Stimulated activated CD4-positive, alpha-beta T cell treated with anti-CD3 and anti-CD28 coated beads, Interleukin-15, amount 100 ng/mL, for 24 hours (primary cell): ENCODE measurements at regions not wholly inside any gene's neighbourhood (a gene's known extent, or its start where the extent isn't known, plus 50 kb on each side); places are given as distances from the start of the nearest gene placed in this dataset.

ENCODE experiments used
- DNase-seq: peaks from one replicate; pipeline ENCODE4 v3.0.0-alpha.2; 2020

- DNase-seq, result no peak
Measured at GRCh38 chr6:44561060-44561623, 173.6 kb downstream of the CDC5L start.

DNA sequence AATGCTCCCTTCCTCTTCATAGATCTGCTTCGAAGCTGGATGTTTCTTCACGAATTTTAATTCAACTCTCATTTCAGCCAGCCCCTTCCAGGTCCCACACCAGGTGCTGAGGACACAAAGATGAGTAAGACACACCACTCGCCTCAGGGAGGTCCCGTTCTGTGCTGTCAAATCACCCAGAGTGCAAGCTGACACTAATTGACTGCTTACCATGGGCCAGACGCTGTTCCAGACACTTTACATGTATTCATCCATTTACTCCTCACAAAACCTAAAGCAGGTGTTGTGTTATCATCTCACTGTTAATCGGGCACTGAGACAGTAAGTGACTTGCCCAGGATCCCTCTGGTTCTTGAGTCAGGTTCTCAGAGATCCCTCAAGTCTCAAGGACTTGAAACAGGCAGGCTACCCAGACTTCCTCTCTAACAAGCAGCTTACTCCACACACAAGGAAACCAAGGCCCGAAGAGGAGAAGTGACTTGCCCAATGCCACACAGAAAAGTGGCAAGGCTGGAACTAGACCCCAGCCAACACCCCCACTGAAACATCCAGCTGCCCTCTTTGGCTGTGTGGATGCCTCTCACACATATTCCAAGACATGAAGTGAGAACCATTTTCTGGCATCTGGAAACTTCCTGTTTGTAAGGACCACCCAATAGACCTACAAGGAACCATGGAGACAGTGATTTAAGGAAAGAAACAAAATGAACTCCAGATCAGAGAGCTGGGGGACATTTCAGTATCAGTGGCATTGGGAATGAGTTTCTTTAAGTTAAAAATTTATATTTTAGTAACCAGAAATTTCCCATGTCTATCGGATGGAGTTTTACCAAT, 174.5 kb downstream of the CDC5L start:
- no peak for DNase-seq

GRCh38 chr6:44563397-44563796, 175.9 kb downstream of the CDC5L start:
- DNase-seq, result peak; percentile 7

DNA sequence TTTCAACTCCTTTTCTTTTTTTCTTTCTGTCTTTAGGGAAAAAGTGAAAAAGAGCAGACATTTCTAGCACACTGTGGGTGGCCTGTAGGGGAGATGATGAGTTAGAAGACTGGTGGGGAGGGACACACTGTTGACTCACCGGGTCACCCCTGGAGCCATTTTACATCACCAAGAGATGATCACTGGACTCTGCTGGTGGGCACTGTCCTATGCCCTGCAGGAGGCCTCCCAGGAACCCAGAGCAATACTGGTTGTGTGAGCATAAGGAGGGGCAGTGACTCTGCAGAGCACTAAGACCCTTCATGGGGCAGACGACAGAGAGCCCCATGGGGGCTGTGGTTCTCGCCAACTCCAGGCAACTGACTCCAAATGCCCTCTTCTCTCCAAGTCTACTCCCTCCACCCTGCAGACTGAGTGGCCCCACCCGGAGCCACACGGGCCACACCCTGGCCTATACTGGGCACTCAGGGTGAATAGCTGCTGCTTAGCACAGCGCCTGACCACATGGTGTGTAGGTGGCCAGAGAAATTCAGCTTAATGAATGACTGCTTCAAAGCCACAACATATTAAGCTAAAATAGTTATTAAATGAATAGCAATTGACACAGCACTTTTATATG, 177.5 kb downstream of the CDC5L start:
- no peak for DNase-seq

GRCh38 chr6:44567406-44567805, 179.9 kb downstream of the CDC5L start:
- no peak for DNase-seq

DNA sequence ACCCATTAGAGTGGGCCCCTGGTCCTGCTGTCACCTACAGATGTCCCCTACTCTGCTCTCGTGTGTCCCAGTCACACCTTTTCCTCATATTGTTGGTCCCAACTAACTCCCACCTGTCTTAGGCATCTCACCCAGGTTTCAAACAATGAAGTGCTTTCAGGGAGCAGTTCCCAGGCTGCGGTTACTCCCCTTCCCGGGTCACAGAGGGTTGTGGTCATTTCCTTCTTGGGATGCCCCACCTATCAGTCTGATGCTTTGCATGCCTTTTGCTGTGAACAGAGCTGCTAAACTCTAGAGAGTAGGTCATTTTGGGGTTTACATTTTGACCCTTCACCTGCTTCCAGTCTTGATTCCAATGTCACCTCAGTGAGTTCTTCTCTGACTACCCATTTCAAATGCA, 181.6 kb downstream of the CDC5L start:
- no peak for DNase-seq

- no peak for DNase-seq
Measured at GRCh38 chr6:44569931-44570385, 182.5 kb downstream of the CDC5L start.

GRCh38 chr6:44571510-44571909, 184.0 kb downstream of the CDC5L start:
- DNase-seq, result no peak

DNA sequence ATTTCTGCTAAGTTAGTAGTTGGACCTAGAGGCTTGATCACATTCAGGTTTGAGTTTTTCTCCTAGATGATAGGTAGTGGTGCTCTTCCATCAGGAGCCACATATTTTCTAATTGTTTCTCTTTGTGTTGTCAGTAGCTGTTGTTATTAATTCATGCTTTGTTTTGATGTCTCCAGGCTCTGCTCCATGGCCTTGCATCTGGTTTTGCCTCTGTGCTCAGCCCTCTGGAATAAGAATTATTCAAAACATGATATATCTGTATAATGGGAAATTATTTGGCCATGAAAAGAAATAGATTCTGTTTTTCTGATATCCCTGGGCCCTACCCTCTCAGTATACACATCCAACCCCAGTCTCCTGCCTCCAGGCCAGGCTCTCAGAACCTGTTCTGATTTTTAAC, 184.8 kb downstream of the CDC5L start:
- no peak for DNase-seq

GRCh38 chr6:44575644-44576043, 188.1 kb downstream of the CDC5L start:
- DNase-seq, result no peak

- DNase-seq, result no peak
Measured at GRCh38 chr6:44576132-44576631, 188.7 kb downstream of the CDC5L start.

GRCh38 chr6:44580901-44581300, 193.4 kb downstream of the CDC5L start:
- DNase-seq, result no peak

GRCh38 chr6:44582930-44583329, 195.4 kb downstream of the CDC5L start:
- no peak for DNase-seq

DNA sequence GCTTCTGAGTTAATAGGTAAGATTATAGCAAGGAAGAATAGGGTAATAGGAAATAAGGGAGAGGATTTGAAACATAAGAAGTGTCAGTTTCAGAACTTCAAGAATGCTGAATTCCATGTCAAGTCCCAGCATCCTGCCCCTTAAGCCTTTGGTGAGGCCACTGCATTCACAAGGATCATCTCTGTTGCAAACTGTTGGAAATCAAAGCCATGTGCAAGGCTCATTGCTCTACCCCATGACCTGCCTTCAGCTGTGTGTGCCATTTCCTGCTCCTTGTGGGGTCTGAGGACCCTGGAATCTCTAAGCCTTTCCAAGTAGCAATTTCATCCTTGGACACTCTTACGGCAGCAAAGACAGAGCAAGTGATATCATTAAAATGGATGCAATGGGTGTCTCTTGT, 203.0 kb downstream of the CDC5L start:
- DNase-seq, result no peak

DNA sequence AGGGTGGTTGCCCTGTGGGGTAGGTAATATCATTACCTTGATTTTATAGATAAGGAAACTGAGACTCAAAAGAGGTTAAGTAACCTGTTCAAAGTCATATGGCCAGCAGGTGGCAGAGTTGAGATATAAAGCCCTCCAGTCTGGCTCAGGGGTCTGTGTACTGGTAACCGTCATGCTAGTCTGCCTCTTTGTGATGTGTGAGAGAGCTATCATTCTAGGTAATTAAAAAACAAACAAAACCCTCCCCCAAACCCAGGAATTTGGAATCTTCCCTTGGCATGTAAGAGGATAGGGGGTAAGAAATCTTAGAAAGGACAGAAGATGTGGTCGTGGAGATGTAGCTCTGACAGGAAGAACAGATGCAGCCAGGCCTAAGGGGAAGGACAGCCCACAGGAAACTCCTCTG, 206.0 kb downstream of the CDC5L start:
- peak; percentile 80 for DNase-seq

DNA sequence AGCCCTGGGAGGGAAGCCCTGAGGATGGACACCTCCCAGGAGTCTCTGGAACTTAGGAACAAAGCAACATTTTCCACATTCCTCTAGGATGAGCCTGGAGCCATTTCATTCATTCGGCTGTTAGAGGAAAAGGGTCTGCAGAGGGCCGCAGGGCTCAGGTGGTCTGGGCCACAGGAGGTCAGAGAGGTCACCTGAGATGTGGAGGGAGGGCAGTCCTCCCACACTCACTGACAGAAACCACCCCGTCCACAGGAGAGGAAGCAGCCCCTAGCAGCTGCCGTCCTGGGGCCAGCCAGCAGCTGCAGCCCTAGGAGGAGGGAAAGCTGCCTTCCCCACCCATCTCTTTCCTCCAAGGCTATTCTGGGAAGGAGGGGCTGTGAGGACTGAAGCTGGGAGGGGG, 207.0 kb downstream of the CDC5L start:
- no peak for DNase-seq

DNA sequence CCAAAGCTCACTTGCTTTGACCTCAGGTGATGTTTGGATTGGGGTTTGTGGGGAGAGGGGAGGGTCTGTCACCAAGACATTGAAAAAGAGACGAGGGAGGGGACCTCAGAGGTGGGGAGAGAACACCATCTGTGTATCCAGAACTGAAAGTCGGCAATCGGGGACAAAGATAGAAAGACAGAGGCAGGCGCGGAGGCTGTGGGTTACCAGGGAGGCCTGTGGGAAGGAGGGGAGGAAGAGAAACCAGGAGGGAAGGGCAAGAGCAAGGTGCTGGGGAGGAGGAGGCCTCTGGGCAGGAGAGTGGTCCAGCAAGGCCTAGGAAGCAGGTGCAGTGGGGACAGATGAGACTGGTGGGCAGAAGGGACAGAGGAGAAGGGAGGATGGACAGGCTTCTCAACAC, 211.2 kb downstream of the CDC5L start:
- DNase-seq, result no peak

- DNase-seq, result no peak
Measured at GRCh38 chr6:44599672-44600071, 212.2 kb downstream of the CDC5L start.

DNA sequence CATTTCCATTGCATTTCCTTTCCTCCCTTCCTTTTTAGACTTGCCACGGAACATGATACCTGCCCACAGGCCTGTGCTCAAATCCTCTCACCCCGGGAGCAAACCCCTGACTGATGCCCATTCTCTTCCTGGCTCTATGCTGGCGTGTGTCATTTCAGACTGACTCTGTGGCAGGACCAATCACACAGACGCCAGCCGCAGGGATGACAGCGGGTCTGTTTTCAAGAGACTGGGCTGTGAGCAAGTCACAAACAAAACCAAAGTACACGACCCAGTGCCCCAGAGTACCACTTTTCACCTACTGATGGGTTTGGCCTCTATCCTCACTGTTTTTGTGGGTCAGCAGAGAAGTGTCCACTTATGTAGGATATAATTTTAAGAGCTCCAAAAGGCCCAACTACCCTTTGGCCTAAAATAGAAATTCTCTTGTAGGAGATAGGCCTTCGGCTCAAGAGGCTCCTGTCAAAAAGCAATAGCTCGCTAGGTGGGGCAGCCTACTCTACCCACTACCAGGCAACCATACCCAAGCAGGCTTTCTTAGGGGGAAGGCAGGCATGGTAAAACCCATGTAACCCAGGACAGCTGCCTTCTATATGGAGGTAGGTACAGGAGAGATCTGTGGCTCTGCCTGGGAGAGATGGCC, 215.7 kb downstream of the CDC5L start:
- DNase-seq, result no peak

- DNase-seq, result no peak
Measured at GRCh38 chr6:44606504-44606903, 219.0 kb downstream of the CDC5L start.

GRCh38 chr6:44606976-44607375, 219.5 kb downstream of the CDC5L start:
- DNase-seq, result no peak

- DNase-seq, result no peak
Measured at GRCh38 chr6:44608175-44608574, 220.7 kb downstream of the CDC5L start.

DNA sequence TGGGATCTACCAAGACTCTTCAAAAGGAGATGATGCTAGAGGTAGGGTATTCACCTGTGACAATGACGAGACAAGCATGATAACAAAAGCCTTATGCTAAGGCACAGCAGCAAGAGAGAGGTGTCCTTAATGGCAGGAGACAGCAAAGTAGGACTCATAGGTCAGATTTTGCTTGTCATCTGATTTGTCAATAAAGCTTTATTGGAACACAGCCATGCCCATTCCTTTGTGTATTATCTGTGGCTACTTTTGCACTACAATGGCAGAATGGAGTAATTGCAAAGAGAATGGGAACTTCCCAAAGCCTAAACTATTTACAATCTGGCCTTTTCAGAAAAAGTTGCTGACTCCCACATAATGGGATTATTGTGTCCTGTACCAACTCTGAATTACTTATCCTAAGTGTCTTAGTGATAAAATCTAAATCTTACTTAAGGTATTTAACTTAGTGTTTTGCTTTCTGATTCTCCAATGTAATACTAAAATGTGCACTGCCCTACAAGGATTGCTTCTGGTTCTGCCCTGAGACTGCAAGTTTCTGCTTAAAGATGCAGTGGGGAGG, 221.6 kb downstream of the CDC5L start:
- no peak for DNase-seq
